T-cell (primary cell): ENCODE measurements at regions not wholly inside any gene's neighbourhood (a gene's known extent, or its start where the extent isn't known, plus 50 kb on each side); places are given as distances from the start of the nearest gene placed in this dataset.

Experiments
- ATAC-seq, 4 experiments: fragments of 200-7000 bp in 3 of 4; fragments of 150-1000 bp in 1 of 4; cut with Tn5 transposase; replicated peaks in 1 of 4; 1 replicate in 3 of 4; 2 replicates in 1 of 4; pipeline ENCODE4 v1.10.0; 2021; ENCODE audit warnings: moderate library complexity in 3 of 4, mild to moderate bottlenecking in 2 of 4, moderate number of reproducible peaks in 1 of 4
- CTCF ChIA-PET, 2 donors: fragments of 300-600 bp; sonication (Branson Sonifier 250); formaldehyde crosslinking; loops; one replicate each; lab custom pipeline; 2022; ENCODE audit warnings: antibody characterized with exemption in 2 of 2; lab: Charles Lee
- POLR2A ChIA-PET, 2 donors: fragments of 300-600 bp; sonication (Branson Sonifier 250); formaldehyde crosslinking; loops; one replicate each; lab custom pipeline; 2022; ENCODE audit warnings: antibody characterized with exemption in 2 of 2; lab: Charles Lee
- DNase-seq, 35 experiments: peaks; one replicate each; pipeline versions ENCODE4 v3.0.0 to v3.0.0-alpha.2; 2013 to 2023
- H3K27ac ChIP-seq: one replicate; pipeline ENCODE4 v1.5.1; 2013; ENCODE audit warnings: low read length
- H3K27me3 ChIP-seq, 2 experiments: replicated peaks in 1 of 2; 1 replicate in 1 of 2; 2 replicates in 1 of 2; pipeline versions ENCODE4 v1.6.1 to v1.7.0; 2013; ENCODE audit warnings: low read length in 1 of 2, mixed read lengths in 1 of 2; ENCODE audit not compliant: control insufficient read depth in 2 of 2, insufficient read depth in 2 of 2; ENCODE audit errors: extremely low read depth in 1 of 2
- H3K36me3 ChIP-seq, 2 donors: 1 replicate in 1 of 2; 2 replicates in 1 of 2; pipeline versions ENCODE4 v1.6.1 to v1.7.0; 2013; ENCODE audit warnings: low read length in 1 of 2; ENCODE audit not compliant: control insufficient read depth in 2 of 2, insufficient read depth in 1 of 2; ENCODE audit errors: extremely low read depth in 1 of 2
- H3K4me1 ChIP-seq, 2 experiments: 1 replicate in 1 of 2; 2 replicates in 1 of 2; pipeline versions ENCODE4 v1.6.1 to v1.7.0; 2013; ENCODE audit warnings: low read length in 2 of 2, mixed read lengths in 1 of 2; ENCODE audit not compliant: insufficient read depth in 2 of 2, control insufficient read depth in 1 of 2; ENCODE audit errors: extremely low read depth in 1 of 2
- H3K4me3 ChIP-seq, 2 donors: 1 replicate in 1 of 2; 2 replicates in 1 of 2; pipeline versions ENCODE4 v1.5.1 to v1.7.0; 2013; ENCODE audit warnings: mild to moderate bottlenecking in 2 of 2, low read length in 1 of 2, moderate library complexity in 1 of 2; ENCODE audit not compliant: control insufficient read depth in 1 of 2; ENCODE audit errors: extremely low read depth in 1 of 2
- H3K9me3 ChIP-seq: 2 replicates; pipeline ENCODE4 v1.7.0; 2013
- H3K27ac Mint-ChIP-seq, 2 donors: one replicate each; pipeline ENCODE4 v1.8.0; 2020 to 2021; ENCODE audit warnings: mild to moderate bottlenecking in 2 of 2, mixed read lengths in 2 of 2
- H3K27me3 Mint-ChIP-seq, 2 donors: one replicate each; pipeline ENCODE4 v1.8.0; 2021 to 2022; ENCODE audit warnings: mixed read lengths in 2 of 2
- H3K36me3 Mint-ChIP-seq: one replicate; pipeline ENCODE4 v1.8.0; 2021; ENCODE audit warnings: mixed read lengths
- H3K4me1 Mint-ChIP-seq, 3 donors: one replicate each; pipeline ENCODE4 v1.8.0; 2020 to 2022; ENCODE audit warnings: mixed read lengths in 3 of 3, mild to moderate bottlenecking in 1 of 3
- H3K4me3 Mint-ChIP-seq, 3 donors: one replicate each; pipeline ENCODE4 v1.8.0; 2020 to 2022; ENCODE audit warnings: mild to moderate bottlenecking in 3 of 3, mixed read lengths in 3 of 3, moderate library complexity in 3 of 3
- H3K9me3 Mint-ChIP-seq, 3 donors: one replicate each; pipeline ENCODE4 v1.8.0; 2020 to 2022; ENCODE audit warnings: mixed read lengths in 3 of 3
- WGBS: methylation state at CpG from one replicate; pipeline ENCODE4 v1.1.5; 2013; ENCODE audit warnings: missing lambda C conversion rate; ENCODE audit not compliant: insufficient coverage; 5-methylcytosine and 5-hydroxymethylcytosine counted together

DNA sequence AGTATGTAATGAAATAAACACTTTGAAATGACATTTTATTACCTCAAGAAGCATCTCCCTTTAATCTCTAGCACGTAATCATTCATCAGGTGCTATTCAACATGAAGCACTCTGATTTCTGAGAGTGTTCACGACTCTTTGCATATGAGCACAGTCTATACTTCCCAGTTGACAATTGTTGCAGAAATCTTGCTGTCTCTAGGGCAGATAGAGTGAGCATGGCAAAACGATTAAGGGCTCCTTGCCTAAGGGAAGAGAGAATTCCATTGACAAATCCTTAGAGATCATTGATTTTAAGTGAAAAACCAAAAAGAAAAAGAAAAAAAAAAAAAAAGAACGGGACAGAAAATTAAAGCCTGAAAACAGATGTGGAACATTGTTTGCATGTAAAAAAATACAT is 107.6 kb downstream of the C12orf50 start:
- DNase-seq (no peak), ATAC-seq (no peak)
- H3K27ac ChIP-seq: no peak overlapping the region
- ChIA-PET POLR2A (no interaction called here), CTCF (no interaction called here)
- no CpG with 5 or more reads among the region's 4 CpGs for WGBS
- H3K4me3 ChIP-seq: no peak overlapping the region
- no peaks in the 10 kb centered on the region for H3K36me3 Mint-ChIP-seq
- H3K4me1 ChIP-seq: no peaks in the 10 kb centered on the region
- no peaks in the 10 kb centered on the region for H3K27me3 ChIP-seq
- H3K4me3 Mint-ChIP-seq: no peak overlapping the region
- H3K27ac Mint-ChIP-seq: no peak overlapping the region
- H3K36me3 ChIP-seq: no peaks in the 10 kb centered on the region
- no peaks in the 10 kb centered on the region for H3K27me3 Mint-ChIP-seq
- peaks cover 0 to 4% (median 0%) of the 10 kb centered on the region in 3 donors for H3K9me3 Mint-ChIP-seq
- H3K9me3 ChIP-seq: no peaks in the 10 kb centered on the region
- H3K4me1 Mint-ChIP-seq: no peaks in the 10 kb centered on the region

DNA sequence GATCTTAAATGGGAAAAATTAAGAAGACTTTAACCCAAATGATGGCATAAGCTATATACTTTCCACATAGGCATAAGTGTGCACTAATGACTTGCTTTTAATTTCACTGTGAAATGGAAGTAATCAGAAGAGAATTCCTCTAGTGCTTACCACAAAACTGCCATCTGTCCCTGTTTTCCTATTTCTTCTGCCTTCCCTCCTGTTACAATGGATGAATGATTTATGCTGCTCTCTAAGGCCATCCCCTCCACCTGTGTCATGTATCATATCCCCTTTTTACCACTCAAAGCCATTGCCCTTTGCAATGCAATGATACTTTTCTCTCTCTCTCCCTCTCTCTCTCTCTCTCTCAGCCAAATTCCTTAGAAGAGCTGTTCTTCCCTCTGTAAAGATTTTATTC is 109.1 kb downstream of the C12orf50 start:
- Histone ChIP-seq H3K27me3 (no peaks in the 10 kb centered on the region), H3K4me1 (no peaks in the 10 kb centered on the region), H3K27ac (no peak overlapping the region), H3K9me3 (no peaks in the 10 kb centered on the region), H3K36me3 (no peaks in the 10 kb centered on the region), H3K4me3 (no peak overlapping the region)
- DNase-seq (no peak), ATAC-seq (no peak)
- Mint-ChIP-seq H3K36me3 (no peaks in the 10 kb centered on the region), H3K4me1 (no peaks in the 10 kb centered on the region), H3K4me3 (no peak overlapping the region), H3K27ac (no peak overlapping the region), H3K27me3 (no peaks in the 10 kb centered on the region), H3K9me3 (peaks cover 0 to 4% (median 0%) of the 10 kb centered on the region in 3 donors)
- ChIA-PET CTCF (no interaction called here), POLR2A (no interaction called here)

GRCh38 chr12:87901457-87901856 is 127.7 kb downstream of the C12orf50 start:
- Histone ChIP-seq H3K27ac (no peak overlapping the region), H3K27me3 (no peaks in the 10 kb centered on the region), H3K4me3 (no peak overlapping the region), H3K9me3 (no peaks in the 10 kb centered on the region), H3K4me1 (no peaks in the 10 kb centered on the region), H3K36me3 (no peaks in the 10 kb centered on the region)
- ATAC-seq: no peak
- H3K36me3 Mint-ChIP-seq: no peaks in the 10 kb centered on the region
- POLR2A ChIA-PET: no interaction called here
- no peaks in the 10 kb centered on the region for H3K4me1 Mint-ChIP-seq
- 65% methylated on average over 3 of the region's 4 CpGs for WGBS
- no peak overlapping the region for H3K4me3 Mint-ChIP-seq
- no peak overlapping the region for H3K27ac Mint-ChIP-seq
- no peak for DNase-seq
- no peaks in the 10 kb centered on the region for H3K27me3 Mint-ChIP-seq
- CTCF ChIA-PET: no interaction called here
- H3K9me3 Mint-ChIP-seq: peaks cover 0 to 5% (median under 1%) of the 10 kb centered on the region in 3 donors

- no peaks in the 10 kb centered on the region for H3K27me3 ChIP-seq
- no peaks in the 10 kb centered on the region for H3K4me1 ChIP-seq
- no peak overlapping the region for H3K27ac ChIP-seq
- H3K27me3 Mint-ChIP-seq: no peaks in the 10 kb centered on the region
- DNase-seq (no peak), ATAC-seq (no peak)
- CTCF ChIA-PET: no interaction called here
- no peaks in the 10 kb centered on the region for H3K36me3 ChIP-seq
- no peak overlapping the region for H3K27ac Mint-ChIP-seq
- POLR2A ChIA-PET: no interaction called here
- H3K4me1 Mint-ChIP-seq: no peaks in the 10 kb centered on the region
- no peaks in the 10 kb centered on the region for H3K36me3 Mint-ChIP-seq
- H3K4me3 ChIP-seq: no peak overlapping the region
- no peaks in the 10 kb centered on the region for H3K9me3 ChIP-seq
- no peak overlapping the region for H3K4me3 Mint-ChIP-seq
- peaks cover 0 to 10% (median 7%) of the 10 kb centered on the region in 3 donors for H3K9me3 Mint-ChIP-seq
- no CpG with 5 or more reads among the region's 3 CpGs for WGBS
These were observed 131.5 kb downstream of the C12orf50 start for GRCh38 chr12:87897662-87898061.

- Mint-ChIP-seq H3K36me3 (no peaks in the 10 kb centered on the region), H3K4me1 (no peaks in the 10 kb centered on the region), H3K4me3 (no peak overlapping the region), H3K27ac (no peak overlapping the region), H3K27me3 (no peaks in the 10 kb centered on the region), H3K9me3 (peaks cover 0 to 5% (median 0%) of the 10 kb centered on the region in 3 donors)
- CTCF ChIA-PET: no interaction called here
- ATAC-seq (no peak), DNase-seq (no peak)
- WGBS: 59% methylated on average over 2 of the region's 3 CpGs
- no peaks in the 10 kb centered on the region for H3K27me3 ChIP-seq
- no peaks in the 10 kb centered on the region for H3K36me3 ChIP-seq
- no peaks in the 10 kb centered on the region for H3K4me1 ChIP-seq
- no peaks in the 10 kb centered on the region for H3K9me3 ChIP-seq
- H3K27ac ChIP-seq: no peak overlapping the region
- H3K4me3 ChIP-seq: no peak overlapping the region
- POLR2A ChIA-PET: no interaction called here
These were observed 145.4 kb downstream of the C12orf50 start for GRCh38 chr12:87883806-87884205.

DNA sequence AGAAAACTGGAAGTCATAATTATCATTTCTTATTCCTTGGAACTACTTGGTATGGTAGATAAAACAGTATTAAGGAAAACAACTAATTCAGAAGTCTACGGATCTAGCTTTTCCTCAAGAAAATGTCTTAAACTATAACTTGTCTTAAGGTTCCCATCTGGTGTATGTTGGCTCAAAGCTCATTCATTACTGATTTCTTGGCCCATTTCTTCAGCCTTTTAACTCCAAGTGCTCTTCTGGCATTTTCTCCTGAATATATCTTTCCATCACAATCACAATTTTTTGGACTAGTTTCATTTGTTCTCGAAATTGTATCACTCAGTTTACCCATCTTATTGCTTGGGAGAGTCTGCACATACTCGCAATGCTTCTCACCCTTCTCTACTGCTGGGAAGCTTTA is 150.1 kb downstream of the C12orf50 start:
- Histone ChIP-seq H3K9me3 (no peaks in the 10 kb centered on the region), H3K36me3 (no peaks in the 10 kb centered on the region), H3K4me1 (no peaks in the 10 kb centered on the region), H3K27ac (no peak overlapping the region), H3K4me3 (no peak overlapping the region), H3K27me3 (no peaks in the 10 kb centered on the region)
- Mint-ChIP-seq H3K27ac (no peak overlapping the region), H3K4me1 (no peaks in the 10 kb centered on the region), H3K4me3 (no peak overlapping the region), H3K36me3 (no peaks in the 10 kb centered on the region), H3K9me3 (peaks cover 0 to 15% (median 0%) of the 10 kb centered on the region in 3 donors), H3K27me3 (no peaks in the 10 kb centered on the region)
- no peak for ATAC-seq
- ChIA-PET CTCF (no interaction called here), POLR2A (no interaction called here)
- WGBS: 67% methylated on average over 1 of the region's 3 CpGs
- DNase-seq: no peak
